Endodermal cell (in vitro differentiated cells): ENCODE measurements at regions not wholly inside any gene's neighbourhood (a gene's known extent, or its start where the extent isn't known, plus 50 kb on each side); places are given as distances from the start of the nearest gene placed in this dataset.

Experiments
- DNase-seq: peaks from one replicate; pipeline ENCODE4 v3.0.0-alpha.2; 2017
- H3K27ac ChIP-seq: 2 replicates; pipeline ENCODE4 v1.5.1; 2013; ENCODE audit warnings: mild to moderate bottlenecking, low read depth, low read length, moderate library complexity
- H3K27me3 ChIP-seq: 2 replicates; pipeline ENCODE4 v1.6.1; 2013; ENCODE audit warnings: mild to moderate bottlenecking, low read length, moderate library complexity; ENCODE audit not compliant: insufficient read depth, control insufficient read depth, poor library complexity, severe bottlenecking
- H3K36me3 ChIP-seq: 2 replicates; pipeline ENCODE4 v1.7.0; 2013; ENCODE audit warnings: mild to moderate bottlenecking, low read length, moderate library complexity; ENCODE audit not compliant: control insufficient read depth, insufficient read depth
- H3K4me1 ChIP-seq: one replicate; pipeline ENCODE4 v1.7.0; 2013; ENCODE audit warnings: low read length; ENCODE audit not compliant: control insufficient read depth, insufficient read depth
- H3K4me3 ChIP-seq: 2 replicates; pipeline ENCODE4 v1.5.1; 2013; ENCODE audit warnings: mild to moderate bottlenecking, low read length, moderate library complexity
- H3K9ac ChIP-seq: 2 replicates; pipeline ENCODE4 v1.6.1; 2013; ENCODE audit warnings: mild to moderate bottlenecking, low read length, moderate library complexity; ENCODE audit not compliant: poor library complexity, severe bottlenecking; ENCODE audit errors: extremely low read depth
- H3K9me3 ChIP-seq: 2 replicates; pipeline ENCODE4 v1.6.1; 2013; ENCODE audit warnings: mild to moderate bottlenecking, low read length, moderate library complexity; ENCODE audit not compliant: control insufficient read depth
- H3K27ac Mint-ChIP-seq: 2 replicates; pipeline ENCODE4 v1.8.0; 2020; ENCODE audit warnings: mixed read lengths
- H3K27me3 Mint-ChIP-seq: 2 replicates; pipeline ENCODE4 v1.8.0; 2021; ENCODE audit warnings: mild to moderate bottlenecking, mixed read lengths; ENCODE audit not compliant: insufficient read depth
- H3K36me3 Mint-ChIP-seq: 2 replicates; pipeline ENCODE4 v1.8.0; 2020; ENCODE audit warnings: low read depth, mixed read lengths
- H3K4me1 Mint-ChIP-seq: 2 replicates; pipeline ENCODE4 v1.8.0; 2020; ENCODE audit warnings: mixed read lengths
- H3K4me3 Mint-ChIP-seq: 2 replicates; pipeline ENCODE4 v1.8.0; 2020; ENCODE audit warnings: mild to moderate bottlenecking, moderate library complexity, mixed read lengths
- H3K9me3 Mint-ChIP-seq: 2 replicates; pipeline ENCODE4 v1.8.0; 2020; ENCODE audit warnings: mild to moderate bottlenecking, mixed read lengths
- CTCF ChIP-seq: fragments of 200-600 bp; sonication (generic); conservative IDR thresholded peaks from 2 replicates; pipeline ENCODE4 v1.5.0; 2021; ENCODE audit warnings: antibody characterized with exemption, mild to moderate bottlenecking
- WGBS, 2 experiments: methylation state at CpG; one replicate each; pipeline versions ENCODE4 v1.1.5 to v1.1.7; 2013; ENCODE audit warnings: missing lambda C conversion rate in 2 of 2, mixed read lengths in 1 of 2; ENCODE audit not compliant: insufficient coverage in 1 of 2, insufficient read length in 1 of 2; 5-methylcytosine and 5-hydroxymethylcytosine counted together

- Histone ChIP-seq H3K27ac (no peak overlapping the region), H3K4me3 (no peak overlapping the region), H3K36me3 (no peaks in the 10 kb centered on the region), H3K27me3 (no peaks in the 10 kb centered on the region), H3K9ac (no peak overlapping the region), H3K4me1 (no peaks in the 10 kb centered on the region), H3K9me3 (no peaks in the 10 kb centered on the region)
- H3K9me3 Mint-ChIP-seq, result peaks cover 9% of the 10 kb centered on the region
- H3K4me3 Mint-ChIP-seq, result no peak overlapping the region
- 95 to 98% methylated on average over 8 to 13 of the region's 14 CpGs for WGBS, 2 experiments
- H3K4me1 Mint-ChIP-seq, result no peaks in the 10 kb centered on the region
- H3K27ac Mint-ChIP-seq, result no peak overlapping the region
- H3K27me3 Mint-ChIP-seq, result peaks cover 5% of the 10 kb centered on the region
- no peaks in the 10 kb centered on the region for H3K36me3 Mint-ChIP-seq
- no peak for TF ChIP-seq CTCF
- peak; percentile 10 for DNase-seq
These were observed 185.8 kb downstream of the SHOX start for GRCh38 chrX:816411-816810.

- Mint-ChIP-seq H3K27ac (no peak overlapping the region), H3K27me3 (peaks cover 4% of the 10 kb centered on the region), H3K9me3 (no peaks in the 10 kb centered on the region), H3K4me1 (peaks cover 13% of the 10 kb centered on the region), H3K4me3 (no peak overlapping the region), H3K36me3 (no peaks in the 10 kb centered on the region)
- Histone ChIP-seq H3K27me3 (no peaks in the 10 kb centered on the region), H3K9me3 (no peaks in the 10 kb centered on the region), H3K4me3 (no peak overlapping the region), H3K36me3 (no peaks in the 10 kb centered on the region), H3K9ac (no peak overlapping the region), H3K27ac (no peak overlapping the region), H3K4me1 (peaks cover 3% of the 10 kb centered on the region)
- WGBS, 2 experiments, result 92 to 94% methylated on average over 3 to 5 of the region's 5 CpGs
- peak; percentile 7 for DNase-seq
- TF ChIP-seq CTCF, result no peak
These were observed 179.6 kb downstream of the SHOX start for GRCh38 chrX:810186-810585.

- H3K36me3 ChIP-seq, result no peaks in the 10 kb centered on the region
- H3K27ac ChIP-seq, result no peak overlapping the region
- H3K36me3 Mint-ChIP-seq, result no peaks in the 10 kb centered on the region
- no peak overlapping the region for H3K4me3 ChIP-seq
- H3K9ac ChIP-seq, result no peak overlapping the region
- H3K27me3 Mint-ChIP-seq, result peaks cover 4% of the 10 kb centered on the region
- no peaks in the 10 kb centered on the region for H3K9me3 ChIP-seq
- WGBS, 2 experiments, result 94 to 98% methylated on average over 11 of the region's 11 CpGs
- no peak overlapping the region for H3K4me3 Mint-ChIP-seq
- peaks cover 13% of the 10 kb centered on the region for H3K4me1 Mint-ChIP-seq
- peak; percentile 20 for DNase-seq
- H3K27me3 ChIP-seq, result no peaks in the 10 kb centered on the region
- peaks cover 3% of the 10 kb centered on the region for H3K4me1 ChIP-seq
- H3K9me3 Mint-ChIP-seq, result no peaks in the 10 kb centered on the region
- no peak overlapping the region for H3K27ac Mint-ChIP-seq
- no peak for TF ChIP-seq CTCF
These were observed 178.5 kb downstream of the SHOX start for GRCh38 chrX:809081-809480.
